Stomach (tissue), 4 donors: ENCODE measurements at regions not wholly inside any gene's neighbourhood (a gene's known extent, or its start where the extent isn't known, plus 50 kb on each side); places are given as distances from the start of the nearest gene placed in this dataset.
"Not testable (repeated sequence)": the region's sequence is repeated elsewhere in the genome, so short reads cannot be mapped to it uniquely, and the experiment has no call there.

Experiments used
- CTCF ChIP-seq, 7 experiments: fragments of 450-650 bp in 4 of 7; fragments of 200-600 bp in 3 of 7; sonication (generic) in 3 of 7; IDR thresholded peaks; one replicate each; pipeline ENCODE4 v1.5.1; 2016 to 2019; ENCODE audit warnings: antibody characterized with exemption in 7 of 7, control low read depth in 2 of 7, mild to moderate bottlenecking in 1 of 7
- EP300 ChIP-seq: sonication (generic); formaldehyde crosslinking; IDR thresholded peaks from one replicate; pipeline ENCODE4 v1.6.1; 2017; ENCODE audit warnings: antibody characterized with exemption

GRCh38 chr3:130155464-130155863, 73.8 kb downstream of the ALG1L2 start:
- TF ChIP-seq EP300; CTCF (IDR thresholded peaks at IDR 0.05): not testable (repeated sequence)
